GM23338 (cell line): ENCODE measurements at regions not wholly inside any gene's neighbourhood (a gene's known extent, or its start where the extent isn't known, plus 50 kb on each side); places are given as distances from the start of the nearest gene placed in this dataset.

Experiments used
- ATAC-seq: fragments of 200-7000 bp; cut with Tn5 transposase; 3 replicates; pipeline ENCODE4 v1.9.1; 2020
- DNase-seq: peaks from one replicate; pipeline ENCODE4 v3.0.0-alpha.2; 2015; ENCODE audit warnings: low spot score
- H2AFZ ChIP-seq: fragments of 200-600 bp; sonication (generic); 2 replicates; pipeline ENCODE4 v1.8.0; 2016; ENCODE audit warnings: antibody characterized with exemption, mild to moderate bottlenecking, moderate library complexity
- H3F3A ChIP-seq: fragments of 200-600 bp; sonication (generic); replicated peaks from 2 replicates; pipeline ENCODE4 v1.8.0; 2017; ENCODE audit warnings: antibody characterized with exemption, mixed run types, low read depth
- H3K27ac ChIP-seq: fragments of 200-600 bp; sonication (generic); 2 replicates; pipeline ENCODE4 v1.6.1; 2016; ENCODE audit warnings: low read depth
- H3K27me3 ChIP-seq: fragments of 200-600 bp; sonication (generic); 2 replicates; pipeline ENCODE4 v1.8.0; 2016; ENCODE audit warnings: mild to moderate bottlenecking, mixed run types, moderate library complexity; ENCODE audit not compliant: insufficient read depth
- H3K36me3 ChIP-seq: fragments of 200-600 bp; sonication (generic); 2 replicates; pipeline ENCODE4 v1.8.0; 2016; ENCODE audit warnings: mild to moderate bottlenecking; ENCODE audit not compliant: insufficient read depth
- H3K4me1 ChIP-seq: fragments of 200-600 bp; sonication (generic); 2 replicates; pipeline ENCODE4 v1.8.0; 2016; ENCODE audit warnings: mild to moderate bottlenecking, moderate library complexity; ENCODE audit not compliant: insufficient read depth
- H3K4me2 ChIP-seq: fragments of 200-600 bp; sonication (generic); 2 replicates; pipeline ENCODE4 v1.7.1; 2017; ENCODE audit warnings: mixed run types
- H3K4me3 ChIP-seq: fragments of 200-600 bp; sonication (generic); 2 replicates; pipeline ENCODE4 v1.6.1; 2016; ENCODE audit warnings: mixed run types
- H3K79me2 ChIP-seq: fragments of 200-600 bp; sonication (generic); replicated peaks from 2 replicates; pipeline ENCODE4 v1.8.0; 2017; ENCODE audit warnings: mild to moderate bottlenecking; ENCODE audit not compliant: insufficient read depth
- H3K9me2 ChIP-seq: fragments of 200-600 bp; sonication (generic); 2 replicates; pipeline ENCODE4 v1.8.0; 2017; ENCODE audit not compliant: insufficient read depth
- H4K20me1 ChIP-seq: fragments of 200-600 bp; sonication (generic); replicated peaks from 2 replicates; pipeline ENCODE4 v1.8.0; 2017; ENCODE audit warnings: mild to moderate bottlenecking; ENCODE audit not compliant: insufficient read depth
- H3K27ac Mint-ChIP-seq: 2 replicates; pipeline ENCODE4 v1.8.0; 2020; ENCODE audit warnings: inconsistent platforms, mild to moderate bottlenecking, moderate library complexity, mixed read lengths
- H3K27me3 Mint-ChIP-seq: 3 replicates; pipeline ENCODE4 v1.8.0; 2022; ENCODE audit warnings: low read depth, mild to moderate bottlenecking, moderate library complexity, mixed read lengths, inconsistent platforms; ENCODE audit not compliant: insufficient read depth, poor library complexity
- H3K36me3 Mint-ChIP-seq: 3 replicates; pipeline ENCODE4 v1.8.0; 2021; ENCODE audit warnings: low read depth, mild to moderate bottlenecking, inconsistent platforms, moderate library complexity, mixed read lengths
- H3K4me1 Mint-ChIP-seq: 3 replicates; pipeline ENCODE4 v1.8.0; 2020; ENCODE audit warnings: mild to moderate bottlenecking, inconsistent platforms, mixed read lengths
- H3K4me3 Mint-ChIP-seq: 3 replicates; pipeline ENCODE4 v1.8.0; 2021; ENCODE audit warnings: moderate library complexity, mild to moderate bottlenecking, inconsistent platforms, mixed read lengths
- H3K9me3 Mint-ChIP-seq: 3 replicates; pipeline ENCODE4 v1.8.0; 2020; ENCODE audit warnings: moderate library complexity, mild to moderate bottlenecking, inconsistent platforms, mixed read lengths
- CREB1 ChIP-seq: fragments of 250-450 bp; sonication (Bioruptor Pico); IDR thresholded peaks from 2 replicates; pipeline ENCODE4 v1.5.0; 2020; ENCODE audit warnings: low read depth, mild to moderate bottlenecking, moderate library complexity
- ETS1 ChIP-seq: IDR thresholded peaks from 2 replicates; pipeline ENCODE4 v1.6.1; 2016; ENCODE audit warnings: antibody characterized with exemption
- EZH2 ChIP-seq: fragments of 200-600 bp; sonication (generic); IDR thresholded peaks from one replicate; pipeline ENCODE4 v1.8.0; 2017; ENCODE audit warnings: antibody characterized with exemption, mild to moderate bottlenecking, low read depth; ENCODE audit not compliant: unreplicated experiment
- EZH2phosphoT487 ChIP-seq: fragments of 200-600 bp; sonication (generic); IDR thresholded peaks from one replicate; pipeline ENCODE4 v1.8.1; 2018; ENCODE audit warnings: antibody characterized with exemption; ENCODE audit not compliant: unreplicated experiment
- JUNB ChIP-seq: IDR thresholded peaks from one replicate; pipeline ENCODE4 v1.6.1; 2016; ENCODE audit warnings: antibody characterized with exemption; ENCODE audit not compliant: unreplicated experiment
- NANOG ChIP-seq: IDR thresholded peaks from 2 replicates; pipeline ENCODE4 v1.6.1; 2016; ENCODE audit warnings: antibody characterized with exemption, borderline replicate concordance
- POLR2AphosphoS5 ChIP-seq: IDR thresholded peaks from 2 replicates; pipeline ENCODE4 v1.6.1; 2016; ENCODE audit warnings: antibody characterized with exemption, low read depth
- STAT1 ChIP-seq: IDR thresholded peaks from one replicate; pipeline ENCODE4 v1.6.1; 2016; ENCODE audit warnings: antibody characterized with exemption; ENCODE audit not compliant: unreplicated experiment
- ZNF114 ChIP-seq: fragments of 250-450 bp; sonication (Bioruptor Pico); IDR thresholded peaks from 2 replicates; pipeline ENCODE4 v1.5.0; 2020; ENCODE audit warnings: mild to moderate bottlenecking, moderate library complexity
- ZNF331 ChIP-seq: fragments of 250-450 bp; sonication (Bioruptor Pico); IDR thresholded peaks from 2 replicates; pipeline ENCODE4 v1.5.0; 2020; ENCODE audit warnings: low read depth, mild to moderate bottlenecking, moderate library complexity
- ZNF462 ChIP-seq: fragments of 250-450 bp; sonication (Bioruptor Pico); IDR thresholded peaks from 2 replicates; pipeline ENCODE4 v1.5.0; 2020; ENCODE audit warnings: mild to moderate bottlenecking, moderate library complexity

- TF ChIP-seq ZNF462 (no peak), POLR2AphosphoS5 (no peak), NANOG (no peak)
Measured at GRCh38 chr5:15266229-15266628, 233.8 kb upstream of the FBXL7 start (continued).

GRCh38 chr5:15263942-15264341 lies 236.0 kb upstream of the FBXL7 start:
- no peaks in the 10 kb centered on the region for H3F3A ChIP-seq
- no peaks in the 10 kb centered on the region for H3K9me2 ChIP-seq
- H2AFZ ChIP-seq = peak overlapping the region; percentile 52
- H3K4me1 ChIP-seq = peaks cover 4% of the 10 kb centered on the region; the same call in 1 of the 2 replicates
- peak; percentile 50 for ATAC-seq
- H3K27me3 ChIP-seq = no peaks in the 10 kb centered on the region
- Mint-ChIP-seq H3K4me1 (peaks cover 11% of the 10 kb centered on the region; the same call in 2 of the 3 replicates), H3K27me3 (no peaks in the 10 kb centered on the region), H3K27ac (no peak overlapping the region), H3K9me3 (no peaks in the 10 kb centered on the region), H3K4me3 (no peak overlapping the region), H3K36me3 (no peaks in the 10 kb centered on the region)
- H3K4me2 ChIP-seq = no peak overlapping the region
- no peak overlapping the region for H3K4me3 ChIP-seq
- H3K79me2 ChIP-seq = no peaks in the 10 kb centered on the region
- DNase-seq = peak; percentile 8
- H3K36me3 ChIP-seq = no peaks in the 10 kb centered on the region
- H4K20me1 ChIP-seq = no peaks in the 10 kb centered on the region
- no peak overlapping the region for H3K27ac ChIP-seq
- TF ChIP-seq EZH2phosphoT487 (no peak), JUNB (no peak), EZH2 (no peak), ZNF114 (CRISPR knock-in tag) (no peak), ZNF462 (no peak), ZNF331 (CRISPR knock-in tag) (no peak), CREB1 (no peak), ETS1 (no peak), STAT1 (no peak)
